Activated CD8-positive, alpha-beta memory T cell treated with anti-CD3 and anti-CD28 coated beads, Interleukin-2, amount 10 ng/mL, durations not matched to agents 7 days and 5 days (primary cell): ENCODE measurements at regions not wholly inside any gene's neighbourhood (a gene's known extent, or its start where the extent isn't known, plus 50 kb on each side); places are given as distances from the start of the nearest gene placed in this dataset.

Experiments
- ATAC-seq: fragments of 150-1000 bp; cut with Tn5 transposase; one replicate; pipeline ENCODE4 v1.10.0; 2021; ENCODE audit warnings: moderate library complexity
- CTCF ChIA-PET: fragments of 350-600 bp; sonication (Branson Sonifier 250); formaldehyde crosslinking; loops from one replicate; lab custom pipeline; 2021; ENCODE audit warnings: antibody characterized with exemption; lab: Charles Lee
- DNase-seq: peaks from one replicate; pipeline ENCODE4 v3.0.0-alpha.2; 2020
- H3K27ac Mint-ChIP-seq: one replicate; pipeline ENCODE4 v1.8.0; 2021; ENCODE audit warnings: mild to moderate bottlenecking, mixed read lengths
- H3K27me3 Mint-ChIP-seq: one replicate; pipeline ENCODE4 v1.8.0; 2021; ENCODE audit warnings: mixed read lengths
- H3K36me3 Mint-ChIP-seq: one replicate; pipeline ENCODE4 v1.8.0; 2021; ENCODE audit warnings: mild to moderate bottlenecking, mixed read lengths
- H3K4me1 Mint-ChIP-seq: one replicate; pipeline ENCODE4 v1.8.0; 2021; ENCODE audit warnings: mixed read lengths
- H3K4me3 Mint-ChIP-seq: one replicate; pipeline ENCODE4 v1.8.0; 2021; ENCODE audit warnings: mild to moderate bottlenecking, moderate library complexity, mixed read lengths
- H3K9me3 Mint-ChIP-seq: one replicate; pipeline ENCODE4 v1.8.0; 2022; ENCODE audit warnings: low read depth, mixed read lengths

GRCh38 chr16:86986136-86986535 lies 331.1 kb downstream of the C16orf95 start:
- Mint-ChIP-seq H3K36me3 (no peaks in the 10 kb centered on the region), H3K4me3 (no peak overlapping the region), H3K27me3 (peaks cover 5% of the 10 kb centered on the region), H3K4me1 (peaks cover 2% of the 10 kb centered on the region), H3K9me3 (no peaks in the 10 kb centered on the region), H3K27ac (no peak overlapping the region)
- ATAC-seq = no peak
- DNase-seq = no peak
- CTCF ChIA-PET = no interaction called here

GRCh38 chr16:86986809-86987487 lies 330.2 kb downstream of the C16orf95 start:
- DNase-seq (no peak), ATAC-seq (peak; percentile 27)
- H3K4me1 Mint-ChIP-seq = peaks cover 2% of the 10 kb centered on the region
- H3K27me3 Mint-ChIP-seq = peaks cover 7% of the 10 kb centered on the region
- H3K27ac Mint-ChIP-seq = no peak overlapping the region
- CTCF ChIA-PET = no interaction called here
- no peaks in the 10 kb centered on the region for H3K9me3 Mint-ChIP-seq
- no peaks in the 10 kb centered on the region for H3K36me3 Mint-ChIP-seq
- no peak overlapping the region for H3K4me3 Mint-ChIP-seq

GRCh38 chr16:86987746-86988670 lies 329.2 kb downstream of the C16orf95 start:
- no peak overlapping the region for H3K27ac Mint-ChIP-seq
- CTCF ChIA-PET = no interaction called here

GRCh38 chr16:86988920-86989696 lies 328.1 kb downstream of the C16orf95 start:
- H3K4me1 Mint-ChIP-seq = peaks cover 2% of the 10 kb centered on the region
- H3K27me3 Mint-ChIP-seq = peaks cover 7% of the 10 kb centered on the region
- CTCF ChIA-PET = no interaction called here
- H3K4me3 Mint-ChIP-seq = no peak overlapping the region
- H3K36me3 Mint-ChIP-seq = no peaks in the 10 kb centered on the region
- ATAC-seq (no peak), DNase-seq (no peak)
- no peak overlapping the region for H3K27ac Mint-ChIP-seq
- H3K9me3 Mint-ChIP-seq = no peaks in the 10 kb centered on the region

More at GRCh38 chr16:86987746-86988670, 329.2 kb downstream of the C16orf95 start:
- no peaks in the 10 kb centered on the region for H3K9me3 Mint-ChIP-seq
- no peak overlapping the region for H3K4me3 Mint-ChIP-seq
- no peak for DNase-seq
- no peak for ATAC-seq
- peaks cover 2% of the 10 kb centered on the region for H3K4me1 Mint-ChIP-seq
- H3K27me3 Mint-ChIP-seq = peaks cover 7% of the 10 kb centered on the region
- H3K36me3 Mint-ChIP-seq = no peaks in the 10 kb centered on the region

- peaks cover 10% of the 10 kb centered on the region for H3K27me3 Mint-ChIP-seq
- ATAC-seq (no peak), DNase-seq (no peak)
- peaks cover 2% of the 10 kb centered on the region for H3K4me1 Mint-ChIP-seq
- no peak overlapping the region for H3K4me3 Mint-ChIP-seq
- H3K27ac Mint-ChIP-seq = no peak overlapping the region
- H3K9me3 Mint-ChIP-seq = no peaks in the 10 kb centered on the region
- CTCF ChIA-PET = interaction anchor here (0.6 kb wide), 1 partner anchor 1261 kb away, joined by 4 read pairs; no protein-coding TSS in a partner anchor
- no peaks in the 10 kb centered on the region for H3K36me3 Mint-ChIP-seq
These were observed 326.7 kb downstream of the C16orf95 start for GRCh38 chr16:86990451-86990850.

- Mint-ChIP-seq H3K27me3 (peaks cover 10% of the 10 kb centered on the region), H3K27ac (no peak overlapping the region), H3K4me3 (no peak overlapping the region), H3K9me3 (no peaks in the 10 kb centered on the region), H3K36me3 (no peaks in the 10 kb centered on the region), H3K4me1 (peaks cover 2% of the 10 kb centered on the region)
- DNase-seq (no peak), ATAC-seq (no peak)
- CTCF ChIA-PET = no interaction called here
These were observed 325.5 kb downstream of the C16orf95 start for GRCh38 chr16:86991679-86992078.

- Mint-ChIP-seq H3K36me3 (no peaks in the 10 kb centered on the region), H3K9me3 (no peaks in the 10 kb centered on the region), H3K4me3 (no peak overlapping the region), H3K4me1 (peaks cover 2% of the 10 kb centered on the region), H3K27me3 (peaks cover 10% of the 10 kb centered on the region), H3K27ac (no peak overlapping the region)
- CTCF ChIA-PET = no interaction called here
- no peak for DNase-seq
- ATAC-seq = no peak
These were observed 324.6 kb downstream of the C16orf95 start for GRCh38 chr16:86992587-86992986.

- CTCF ChIA-PET = no interaction called here
- no peak overlapping the region for H3K4me3 Mint-ChIP-seq
- no peak overlapping the region for H3K27ac Mint-ChIP-seq
- H3K36me3 Mint-ChIP-seq = no peaks in the 10 kb centered on the region
- peaks cover 2% of the 10 kb centered on the region for H3K9me3 Mint-ChIP-seq
- no peak for DNase-seq
- H3K27me3 Mint-ChIP-seq = peaks cover 10% of the 10 kb centered on the region
- H3K4me1 Mint-ChIP-seq = peaks cover 2% of the 10 kb centered on the region
- no peak for ATAC-seq
These were observed 323.6 kb downstream of the C16orf95 start for GRCh38 chr16:86993426-86994110.

- no peak for DNase-seq
- Mint-ChIP-seq H3K27me3 (peaks cover 10% of the 10 kb centered on the region), H3K27ac (no peak overlapping the region), H3K4me1 (peaks cover 2% of the 10 kb centered on the region), H3K4me3 (no peak overlapping the region), H3K36me3 (no peaks in the 10 kb centered on the region), H3K9me3 (peaks cover 5% of the 10 kb centered on the region)
- CTCF ChIA-PET = no interaction called here
- ATAC-seq = no peak
These were observed 323.0 kb downstream of the C16orf95 start for GRCh38 chr16:86994215-86994614.

GRCh38 chr16:86994651-86995171 lies 322.5 kb downstream of the C16orf95 start:
- DNase-seq = no peak
- Mint-ChIP-seq H3K27me3 (peaks cover 10% of the 10 kb centered on the region), H3K9me3 (peaks cover 5% of the 10 kb centered on the region), H3K4me3 (no peak overlapping the region), H3K4me1 (peaks cover 2% of the 10 kb centered on the region), H3K36me3 (no peaks in the 10 kb centered on the region), H3K27ac (no peak overlapping the region)
- CTCF ChIA-PET = no interaction called here
- ATAC-seq = no peak

- H3K27ac Mint-ChIP-seq = no peak overlapping the region
- no peak for DNase-seq
- H3K9me3 Mint-ChIP-seq = peaks cover 5% of the 10 kb centered on the region
- peaks cover 9% of the 10 kb centered on the region for H3K27me3 Mint-ChIP-seq
- H3K36me3 Mint-ChIP-seq = no peaks in the 10 kb centered on the region
- no peak overlapping the region for H3K4me3 Mint-ChIP-seq
- no peaks in the 10 kb centered on the region for H3K4me1 Mint-ChIP-seq
- no peak for ATAC-seq
- CTCF ChIA-PET = no interaction called here
These were observed 321.7 kb downstream of the C16orf95 start for GRCh38 chr16:86995456-86995855.

GRCh38 chr16:86996081-86996480 lies 321.1 kb downstream of the C16orf95 start:
- H3K4me1 Mint-ChIP-seq = no peaks in the 10 kb centered on the region
- CTCF ChIA-PET = no interaction called here
- H3K27ac Mint-ChIP-seq = no peak overlapping the region

GRCh38 chr16:86997058-86997457 lies 320.1 kb downstream of the C16orf95 start:
- ATAC-seq (no peak), DNase-seq (no peak)
- CTCF ChIA-PET = no interaction called here
- Mint-ChIP-seq H3K9me3 (peaks cover 5% of the 10 kb centered on the region), H3K27ac (no peak overlapping the region), H3K27me3 (peaks cover 3% of the 10 kb centered on the region), H3K36me3 (no peaks in the 10 kb centered on the region), H3K4me3 (no peak overlapping the region), H3K4me1 (no peaks in the 10 kb centered on the region)

More at GRCh38 chr16:86996081-86996480, 321.1 kb downstream of the C16orf95 start:
- H3K4me3 Mint-ChIP-seq = no peak overlapping the region
- H3K9me3 Mint-ChIP-seq = peaks cover 5% of the 10 kb centered on the region
- peaks cover 6% of the 10 kb centered on the region for H3K27me3 Mint-ChIP-seq
- H3K36me3 Mint-ChIP-seq = no peaks in the 10 kb centered on the region
- no peak for DNase-seq
- no peak for ATAC-seq
